Activated CD4-positive, alpha-beta T cell treated with anti-CD3 and anti-CD28 coated beads, Interleukin-2, Interleukin-6, amounts not matched to agents 100 ng/mL and 50 ng/mL, durations not matched to agents 16 hours and 8 hours (primary cell): ENCODE measurements at regions not wholly inside any gene's neighbourhood (a gene's known extent, or its start where the extent isn't known, plus 50 kb on each side); places are given as distances from the start of the nearest gene placed in this dataset.

Experiments used
- DNase-seq: peaks from one replicate; pipeline ENCODE4 v3.0.0-alpha.2; 2020

GRCh38 chr1:106846656-106847055 is 209.8 kb upstream of the PRMT6 start:
- no peak for DNase-seq

GRCh38 chr1:106861110-106861509 is 195.4 kb upstream of the PRMT6 start:
- DNase-seq, result no peak

- no peak for DNase-seq
These were observed 187.6 kb upstream of the PRMT6 start for GRCh38 chr1:106868828-106869227.

DNA sequence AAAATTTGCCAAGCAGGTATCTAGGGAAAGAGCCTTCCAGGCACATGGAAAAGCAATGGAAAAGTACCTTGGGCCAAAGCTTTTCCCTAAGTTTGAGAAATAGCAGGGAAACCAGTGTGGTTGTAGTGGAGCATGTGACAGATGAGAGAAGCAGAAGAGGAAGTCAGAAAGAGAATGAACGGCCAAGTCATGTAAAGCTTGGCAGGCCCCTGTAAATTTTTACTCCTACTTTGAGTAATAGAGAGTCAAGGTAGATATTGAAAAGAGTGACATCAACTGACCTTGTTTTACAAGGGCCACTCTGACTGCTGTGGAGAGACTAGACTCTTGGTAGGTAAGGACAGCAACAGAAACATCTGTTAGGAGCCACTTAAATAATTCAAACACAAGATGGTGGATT is 180.9 kb upstream of the PRMT6 start:
- DNase-seq, result no peak

- no peak for DNase-seq
These were observed 180.1 kb upstream of the PRMT6 start for GRCh38 chr1:106876384-106876783.

- no peak for DNase-seq
These were observed 176.9 kb upstream of the PRMT6 start for GRCh38 chr1:106879538-106879937.

GRCh38 chr1:106880226-106880625 is 176.2 kb upstream of the PRMT6 start:
- no peak for DNase-seq

DNA sequence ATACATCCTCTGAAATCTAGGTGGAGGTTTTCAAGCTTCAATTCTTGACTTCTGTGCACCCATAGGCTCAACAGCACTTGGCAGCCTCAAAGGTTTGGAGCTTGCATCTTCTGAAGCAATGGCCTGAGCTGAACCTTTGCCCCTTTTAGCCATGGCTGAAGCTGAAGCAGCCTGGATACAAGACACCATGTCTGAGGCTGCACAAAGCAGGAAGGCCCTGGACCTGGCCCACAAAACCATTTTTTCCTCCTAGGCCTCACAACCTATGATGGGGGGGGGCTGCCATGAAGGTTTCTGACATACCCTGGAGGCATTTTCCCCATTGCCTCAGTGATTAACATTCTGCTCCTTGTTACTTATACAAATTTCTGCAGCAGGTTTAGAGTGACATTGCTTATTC is 173.3 kb upstream of the PRMT6 start:
- no peak for DNase-seq

DNA sequence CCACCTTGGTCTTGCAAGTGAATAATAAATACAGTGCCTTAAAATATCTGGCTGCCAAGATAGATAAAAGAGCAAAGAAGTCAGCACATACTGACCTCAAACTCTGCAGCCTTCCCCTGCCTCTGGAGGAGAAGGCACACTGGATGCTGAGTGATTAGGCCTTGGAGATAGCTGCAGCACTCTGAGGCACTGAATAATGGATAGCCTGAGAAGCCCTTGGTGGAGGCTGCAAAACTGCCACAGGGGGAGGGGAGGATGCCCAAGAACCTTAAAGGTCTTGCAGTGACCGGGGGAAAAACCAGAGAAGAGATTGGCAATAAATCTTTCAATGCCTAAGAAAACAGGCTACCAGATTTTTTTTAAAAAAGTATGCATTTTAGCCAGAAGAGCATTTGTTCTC is 167.4 kb upstream of the PRMT6 start:
- DNase-seq, result no peak

GRCh38 chr1:106889583-106889982 is 166.9 kb upstream of the PRMT6 start:
- no peak for DNase-seq

DNA sequence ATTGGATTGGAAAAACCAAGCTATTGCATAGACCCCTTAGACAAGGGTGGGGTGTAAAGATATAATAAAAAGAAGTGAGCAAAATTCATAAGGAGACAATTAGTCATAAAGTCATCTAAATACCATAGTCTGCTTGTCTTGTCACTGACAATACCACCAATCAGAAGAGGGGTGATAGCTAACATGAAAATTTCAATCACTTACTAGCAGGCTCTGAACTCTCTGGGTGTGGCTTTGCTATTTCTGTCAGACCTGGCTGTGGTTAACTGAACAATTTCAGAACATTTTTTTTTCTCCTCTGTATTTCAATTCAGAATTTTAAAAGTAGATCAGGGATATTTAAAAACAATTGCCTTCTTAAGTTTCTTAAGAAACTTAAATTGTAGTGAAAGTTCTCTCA is 158.5 kb upstream of the PRMT6 start:
- DNase-seq, result no peak

GRCh38 chr1:106899644-106900043 is 156.8 kb upstream of the PRMT6 start:
- DNase-seq, result no peak

- no peak for DNase-seq
These were observed 148.7 kb upstream of the PRMT6 start for GRCh38 chr1:106907795-106908194.

DNA sequence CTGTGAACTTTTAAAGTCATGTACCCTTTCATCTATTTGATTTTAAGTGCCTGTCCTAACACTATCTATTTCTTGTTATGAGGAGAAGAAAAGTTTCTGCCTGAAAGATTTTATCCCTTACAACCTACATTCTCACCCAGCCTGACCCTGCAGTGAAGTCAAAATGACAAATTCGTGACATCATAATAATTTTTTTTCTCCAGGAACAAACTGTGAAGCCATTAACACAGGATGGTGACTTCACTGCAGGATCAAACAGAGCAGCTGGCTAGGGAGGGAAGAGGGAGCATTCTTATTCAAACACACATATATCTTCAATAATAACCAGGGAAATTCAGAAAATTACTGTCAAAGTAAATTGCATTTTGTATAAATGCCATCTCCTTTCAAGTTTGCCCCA is 147.8 kb upstream of the PRMT6 start:
- no peak for DNase-seq

DNA sequence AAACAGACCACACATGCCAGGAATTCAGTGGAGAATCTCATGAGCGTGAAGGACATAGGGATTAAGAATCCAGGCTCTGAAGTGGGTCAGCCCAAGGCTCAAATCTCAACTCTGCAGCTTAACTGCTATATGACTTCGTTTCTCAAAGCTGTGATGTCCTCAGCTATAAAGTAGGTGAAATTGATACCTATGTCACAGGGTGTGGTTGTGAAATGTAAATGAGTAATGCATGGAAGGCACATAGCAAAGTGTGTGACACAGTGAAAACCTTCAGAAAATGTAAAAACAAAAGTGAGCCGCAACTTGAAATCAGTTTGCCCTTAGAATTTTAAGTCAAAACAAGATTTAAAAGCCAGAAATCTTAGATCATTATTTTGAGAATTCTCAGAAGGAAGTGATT is 145.7 kb upstream of the PRMT6 start:
- no peak for DNase-seq

- no peak for DNase-seq
These were observed 144.3 kb upstream of the PRMT6 start for GRCh38 chr1:106912131-106912530.

DNA sequence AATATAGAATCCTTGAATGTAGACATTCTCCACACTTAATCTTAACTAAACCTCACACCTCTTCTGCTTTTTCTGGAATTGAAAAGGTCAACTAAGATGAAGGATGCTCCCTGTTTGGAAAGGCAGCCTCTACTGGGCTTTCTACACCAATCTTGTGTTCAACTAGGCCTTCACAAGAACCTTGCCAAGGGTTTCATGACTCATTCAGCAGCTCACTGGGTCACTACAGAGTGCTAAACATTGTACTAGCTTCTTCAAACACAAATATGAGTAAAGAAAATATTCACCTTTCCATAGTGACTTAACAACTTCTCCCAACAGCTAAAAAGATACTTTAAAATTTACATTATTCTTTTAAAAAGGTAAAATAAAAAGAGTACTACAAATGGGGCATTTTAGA is 135.3 kb upstream of the PRMT6 start:
- no peak for DNase-seq

DNA sequence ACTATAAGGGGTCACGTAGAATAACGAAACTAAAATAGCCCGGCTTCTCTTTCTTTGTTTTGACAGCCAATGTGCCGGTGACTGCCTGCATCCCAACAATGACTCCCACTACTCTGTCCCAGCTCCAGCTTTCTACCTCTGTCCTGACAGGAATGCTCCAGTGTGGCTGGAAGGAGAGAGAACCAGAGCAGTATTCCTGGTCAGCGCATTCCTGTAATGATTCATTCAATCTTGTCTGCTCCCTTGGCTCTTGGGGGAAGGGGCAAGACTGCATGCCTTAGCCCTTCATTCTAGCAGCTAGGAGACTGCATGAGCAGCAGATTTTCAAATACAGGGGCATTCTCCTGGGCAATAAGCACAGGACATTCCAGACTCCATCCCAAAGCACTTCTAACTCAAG is 132.1 kb upstream of the PRMT6 start:
- no peak for DNase-seq

GRCh38 chr1:106925750-106926149 is 130.7 kb upstream of the PRMT6 start:
- no peak for DNase-seq

DNA sequence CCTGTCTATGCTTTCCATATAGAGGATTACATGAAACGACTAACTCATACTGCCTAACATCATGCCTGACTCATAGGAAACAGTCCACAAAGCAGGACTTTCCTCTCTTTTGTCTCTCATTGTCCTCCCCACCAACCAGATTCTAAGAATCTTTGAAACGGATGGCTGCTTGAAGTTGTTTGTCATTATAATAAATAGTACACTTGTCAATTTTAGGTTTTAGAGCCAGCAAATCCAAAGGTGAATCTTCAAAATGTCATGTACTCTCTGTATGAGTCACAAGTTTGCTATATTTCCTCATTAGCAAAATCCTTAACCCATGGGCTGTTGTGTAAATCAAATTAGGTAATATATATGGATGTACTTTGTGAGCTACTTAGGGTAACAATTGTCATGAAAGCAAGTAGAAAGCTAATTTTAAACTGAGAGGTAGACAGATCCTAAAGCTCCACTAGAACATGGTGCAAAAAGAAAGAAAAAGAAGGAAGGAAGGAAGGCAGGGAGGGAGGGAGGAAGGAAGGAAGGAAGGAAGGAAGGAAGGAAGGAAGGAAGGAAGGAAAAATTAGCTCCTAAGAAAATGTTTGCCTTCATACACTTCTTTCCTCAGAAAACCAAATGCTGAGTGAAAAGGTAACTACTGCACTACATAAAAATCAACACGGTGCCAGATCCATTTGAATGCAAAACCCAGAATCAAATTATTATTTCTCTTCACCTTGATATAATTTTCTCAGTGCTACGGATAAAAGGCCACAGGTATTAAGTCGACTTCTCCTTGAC is 129.5 kb upstream of the PRMT6 start:
- no peak for DNase-seq

DNA sequence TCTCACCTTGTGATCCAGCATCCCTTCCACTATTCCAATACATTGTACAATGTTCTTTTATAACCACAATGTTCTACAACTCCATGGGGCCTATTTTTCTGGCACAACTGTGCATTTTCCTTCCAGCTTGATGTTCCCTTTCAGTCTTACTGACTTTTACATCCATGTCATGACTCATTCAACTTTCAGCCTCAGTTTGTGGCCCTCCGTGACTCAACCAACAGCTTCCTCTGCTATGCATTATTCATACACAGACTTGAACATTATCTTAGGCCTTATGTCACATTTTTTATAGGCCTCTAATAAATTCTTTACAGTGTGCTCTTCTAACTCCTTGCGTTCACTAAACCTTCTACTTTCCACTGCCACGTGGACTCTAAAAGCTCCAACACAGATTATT is 119.4 kb upstream of the PRMT6 start:
- peak; percentile 15 for DNase-seq

DNA sequence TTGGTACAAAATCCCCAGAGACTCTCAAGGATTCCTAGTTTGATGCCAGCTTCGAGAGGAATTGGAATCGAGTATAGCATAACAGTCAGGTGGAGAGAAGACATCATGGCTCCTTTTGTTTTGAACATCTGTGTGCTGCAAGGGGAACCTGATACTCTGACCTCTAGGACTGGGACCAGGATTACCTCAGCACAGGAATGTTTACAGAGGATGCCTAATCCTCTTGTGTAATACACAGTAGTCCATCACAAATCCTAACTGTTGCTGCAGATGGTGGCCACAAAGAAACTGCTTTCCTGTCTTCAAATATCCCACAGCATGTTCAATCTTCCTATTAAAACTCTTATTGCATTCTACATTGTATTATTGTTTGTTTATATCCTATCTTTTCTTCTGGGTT is 111.8 kb upstream of the PRMT6 start:
- no peak for DNase-seq

- no peak for DNase-seq
These were observed 103.7 kb upstream of the PRMT6 start for GRCh38 chr1:106952776-106953175.

DNA sequence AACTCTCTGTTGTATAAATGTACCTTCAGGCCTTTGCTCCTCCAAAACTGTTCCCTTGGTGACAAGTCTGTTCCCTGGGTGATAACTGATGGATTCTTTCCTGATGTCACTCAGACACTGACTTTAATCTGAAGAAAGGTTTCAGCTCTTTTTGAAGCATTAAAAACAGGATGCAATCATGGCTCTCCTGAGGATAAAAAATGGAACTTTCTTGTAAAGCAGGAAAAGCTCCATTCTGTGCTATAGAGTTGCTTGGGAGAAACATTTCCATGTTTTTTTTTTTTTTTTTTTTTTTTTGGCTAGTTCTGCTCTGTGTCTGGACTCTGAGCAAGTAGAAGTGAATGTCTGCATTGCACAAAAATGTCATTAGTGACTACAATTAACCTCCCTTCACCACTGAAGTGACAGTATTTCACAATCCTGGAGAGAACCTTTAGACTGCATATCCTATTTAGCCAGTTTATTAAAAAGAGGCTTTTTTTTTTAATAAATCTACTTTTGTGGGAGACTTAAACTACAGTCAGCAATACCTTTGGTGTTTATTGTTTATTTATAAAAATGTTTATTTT is 101.7 kb upstream of the PRMT6 start:
- DNase-seq, result no peak

DNA sequence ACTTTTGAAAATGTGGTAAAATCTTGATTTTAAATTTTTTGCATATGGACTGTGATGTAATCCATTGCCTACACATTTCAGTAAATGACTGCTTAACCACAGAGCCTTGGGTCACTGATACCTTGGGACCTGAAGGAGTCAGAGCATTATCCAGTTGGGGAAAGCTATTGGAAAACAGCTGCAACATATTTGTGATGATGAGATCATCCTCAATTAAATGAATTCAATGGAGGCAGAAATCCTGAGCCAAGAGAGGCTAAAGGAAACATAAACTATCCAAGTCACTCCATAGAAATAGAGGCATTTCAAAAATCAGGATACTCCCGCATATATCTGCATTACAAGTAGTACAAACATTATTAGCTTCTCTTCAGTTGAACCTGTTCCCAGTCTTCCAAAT is 99.8 kb upstream of the PRMT6 start:
- no peak for DNase-seq
